Left ventricle myocardium inferior (tissue), 1 donor: ENCODE measurements at regions not wholly inside any gene's neighbourhood (a gene's known extent, or its start where the extent isn't known, plus 50 kb on each side); places are given as distances from the start of the nearest gene placed in this dataset.

Source experiments
- DNase-seq: peaks from one replicate; pipeline ENCODE4 v3.0.0-alpha.2; 2020
- H3K27ac ChIP-seq: fragments of 200-600 bp; replicated peaks from 2 replicates; pipeline ENCODE4 v1.8.0; 2021
- H3K27me3 ChIP-seq: fragments of 200-600 bp; 2 replicates; pipeline ENCODE4 v1.8.0; 2021; ENCODE audit warnings: low read depth
- H3K36me3 ChIP-seq: fragments of 200-600 bp; 2 replicates; pipeline ENCODE4 v1.8.0; 2021
- H3K4me1 ChIP-seq: fragments of 200-600 bp; 2 replicates; pipeline ENCODE4 v1.8.0; 2021
- H3K4me3 ChIP-seq: fragments of 200-600 bp; 2 replicates; pipeline ENCODE4 v1.8.0; 2021; ENCODE audit warnings: mild to moderate bottlenecking, moderate library complexity
- H3K9me3 ChIP-seq: fragments of 200-600 bp; replicated peaks from 2 replicates; pipeline ENCODE4 v1.8.0; 2021
- CTCF ChIP-seq: fragments of 200-600 bp; IDR thresholded peaks from 2 replicates; pipeline ENCODE4 v1.8.0; 2021; ENCODE audit warnings: antibody characterized with exemption, mild to moderate bottlenecking, borderline replicate concordance
- intact Hi-C: fragments of 100-400 bp; cut with micrococcal nuclease; formaldehyde crosslinking; loops from one replicate; pipeline ENCODE4 v1.11.0; 2022
- donor health status: DM: no; HTN: yes; CAD: no; lungs with severe emphysema.

- H3K4me3 ChIP-seq, result no peak overlapping the region
- H3K36me3 ChIP-seq, result no peaks in the 10 kb centered on the region
- intact Hi-C loops, result no loop called here
- no peak overlapping the region for H3K27ac ChIP-seq
- TF ChIP-seq CTCF, result no peak
- DNase-seq, result no peak
- H3K27me3 ChIP-seq, result no peaks in the 10 kb centered on the region
- no peaks in the 10 kb centered on the region for H3K4me1 ChIP-seq
- H3K9me3 ChIP-seq, result no peaks in the 10 kb centered on the region
Observed at GRCh38 chr3:191961529-191961928, 500.6 kb downstream of the PYDC2 start.

- Histone ChIP-seq H3K4me1 (no peaks in the 10 kb centered on the region), H3K4me3 (no peak overlapping the region), H3K9me3 (no peaks in the 10 kb centered on the region), H3K27me3 (no peaks in the 10 kb centered on the region), H3K27ac (no peak overlapping the region), H3K36me3 (no peaks in the 10 kb centered on the region)
- no peak for TF ChIP-seq CTCF
- DNase-seq, result no peak
- intact Hi-C loops, result no loop called here
Observed at GRCh38 chr3:191962324-191962723, 501.4 kb downstream of the PYDC2 start.

GRCh38 chr3:191963182-191963581, 502.2 kb downstream of the PYDC2 start:
- no peak for TF ChIP-seq CTCF

GRCh38 chr3:191966556-191966955, 505.6 kb downstream of the PYDC2 start:
- DNase-seq, result no peak
- no peak for TF ChIP-seq CTCF
- H3K27me3 ChIP-seq, result no peaks in the 10 kb centered on the region
- intact Hi-C loops, result no loop called here
- no peaks in the 10 kb centered on the region for H3K36me3 ChIP-seq
- no peak overlapping the region for H3K27ac ChIP-seq
- no peak overlapping the region for H3K4me3 ChIP-seq
- H3K9me3 ChIP-seq, result no peaks in the 10 kb centered on the region
- H3K4me1 ChIP-seq, result no peaks in the 10 kb centered on the region

More at GRCh38 chr3:191963182-191963581, 502.2 kb downstream of the PYDC2 start:
- Histone ChIP-seq H3K4me3 (no peak overlapping the region), H3K9me3 (no peaks in the 10 kb centered on the region), H3K27me3 (no peaks in the 10 kb centered on the region), H3K4me1 (no peaks in the 10 kb centered on the region), H3K36me3 (no peaks in the 10 kb centered on the region), H3K27ac (no peak overlapping the region)
- DNase-seq, result no peak
- intact Hi-C loops, result no loop called here

GRCh38 chr3:191968299-191968698, 507.3 kb downstream of the PYDC2 start:
- Histone ChIP-seq H3K4me1 (no peaks in the 10 kb centered on the region), H3K36me3 (no peaks in the 10 kb centered on the region), H3K4me3 (no peak overlapping the region), H3K9me3 (no peaks in the 10 kb centered on the region), H3K27me3 (no peaks in the 10 kb centered on the region), H3K27ac (no peak overlapping the region)
- intact Hi-C loops, result no loop called here
- no peak for DNase-seq
- TF ChIP-seq CTCF, result no peak
